ENCODE measurements at regions not wholly inside any gene's neighbourhood (a gene's known extent, or its start where the extent isn't known, plus 50 kb on each side); places are given as distances from the start of the nearest gene placed in this dataset.
"Not testable (repeated sequence)": the region's sequence is repeated elsewhere in the genome, so short reads cannot be mapped to it uniquely, and the experiment has no call there.

GRCh38 chr14:37778135-37778943 is 182.9 kb downstream of the TTC6 start:
- TF ChIP-seq POLR2AphosphoS5 (IDR thresholded peaks at IDR 0.05; ENCODE audit: low read depth, low read length) (no peak), POLR2A (IDR thresholded peaks at IDR 0.05; ENCODE audit: low read depth, low read length) (no peak), TAF1 (IDR thresholded peaks at IDR 0.05; ENCODE audit: borderline replicate concordance, low read depth, low read length) (no peak)
- FAIRE-seq (no peak), DNase-seq (ENCODE audit: insufficient read length) (no peak)

- FAIRE-seq (no peak), DNase-seq (ENCODE audit: insufficient read length) (no peak)
- TF ChIP-seq POLR2AphosphoS5 (IDR thresholded peaks at IDR 0.05; ENCODE audit: low read depth, low read length) (no peak), POLR2A (IDR thresholded peaks at IDR 0.05; ENCODE audit: low read depth, low read length) (no peak), TAF1 (IDR thresholded peaks at IDR 0.05; ENCODE audit: borderline replicate concordance, low read depth, low read length) (no peak)
These were observed 184.1 kb downstream of the TTC6 start for GRCh38 chr14:37779480-37779879.

- not testable (repeated sequence) for DNase-seq (ENCODE audit: insufficient read length); FAIRE-seq
These were observed 185.3 kb downstream of the TTC6 start for GRCh38 chr14:37780731-37781130.

GRCh38 chr14:37784203-37784826 is 188.9 kb downstream of the TTC6 start:
- not testable (repeated sequence) for FAIRE-seq; DNase-seq (ENCODE audit: insufficient read length)

GRCh38 chr14:37784827-37785223 is 189.4 kb downstream of the TTC6 start:
- DNase-seq (ENCODE audit: insufficient read length); FAIRE-seq: not testable (repeated sequence)

- DNase-seq (ENCODE audit: insufficient read length); FAIRE-seq: not testable (repeated sequence)
These were observed 189.9 kb downstream of the TTC6 start for GRCh38 chr14:37785298-37785697.

- not testable (repeated sequence) for FAIRE-seq; DNase-seq (ENCODE audit: insufficient read length)
These were observed 190.7 kb downstream of the TTC6 start for GRCh38 chr14:37786114-37786625.

- no peak for DNase-seq (ENCODE audit: insufficient read length)
- TF ChIP-seq TAF1 (IDR thresholded peaks at IDR 0.05; ENCODE audit: borderline replicate concordance, low read depth, low read length), result no peak
- no peak for TF ChIP-seq POLR2AphosphoS5 (IDR thresholded peaks at IDR 0.05; ENCODE audit: low read depth, low read length)
- FAIRE-seq, result no peak
These were observed 192.6 kb downstream of the TTC6 start for GRCh38 chr14:37787879-37788494.

- no peak for FAIRE-seq
- DNase-seq (ENCODE audit: insufficient read length), result no peak
- TF ChIP-seq POLR2AphosphoS5 (IDR thresholded peaks at IDR 0.05; ENCODE audit: low read depth, low read length) (no peak), POLR2A (IDR thresholded peaks at IDR 0.05; ENCODE audit: low read depth, low read length) (no peak), TAF1 (IDR thresholded peaks at IDR 0.05; ENCODE audit: borderline replicate concordance, low read depth, low read length) (no peak)
These were observed 196.1 kb downstream of the TTC6 start for GRCh38 chr14:37791384-37792036.

GRCh38 chr14:37792124-37792523 is 196.7 kb downstream of the TTC6 start:
- TF ChIP-seq POLR2A (IDR thresholded peaks at IDR 0.05; ENCODE audit: low read depth, low read length) (no peak), POLR2AphosphoS5 (IDR thresholded peaks at IDR 0.05; ENCODE audit: low read depth, low read length) (no peak), TAF1 (IDR thresholded peaks at IDR 0.05; ENCODE audit: borderline replicate concordance, low read depth, low read length) (no peak)
- no peak for DNase-seq (ENCODE audit: insufficient read length)
- FAIRE-seq, result no peak

- TF ChIP-seq POLR2AphosphoS5 (IDR thresholded peaks at IDR 0.05; ENCODE audit: low read depth, low read length), result no peak
- TF ChIP-seq TAF1 (IDR thresholded peaks at IDR 0.05; ENCODE audit: borderline replicate concordance, low read depth, low read length), result no peak
- TF ChIP-seq POLR2A (IDR thresholded peaks at IDR 0.05; ENCODE audit: low read depth, low read length), result no peak
- DNase-seq (ENCODE audit: insufficient read length) (no peak), FAIRE-seq (no peak)
These were observed 201.4 kb downstream of the TTC6 start for GRCh38 chr14:37796703-37797416.

- no peak for TF ChIP-seq POLR2A (IDR thresholded peaks at IDR 0.05; ENCODE audit: low read depth, low read length)
- TF ChIP-seq POLR2AphosphoS5 (IDR thresholded peaks at IDR 0.05; ENCODE audit: low read depth, low read length), result no peak
- no peak for TF ChIP-seq TAF1 (IDR thresholded peaks at IDR 0.05; ENCODE audit: borderline replicate concordance, low read depth, low read length)
- DNase-seq (ENCODE audit: insufficient read length) (no peak), FAIRE-seq (no peak)
These were observed 202.2 kb downstream of the TTC6 start for GRCh38 chr14:37797675-37798074.
